Right atrium auricular region (tissue), 2 donors: ENCODE measurements at regions not wholly inside any gene's neighbourhood (a gene's known extent, or its start where the extent isn't known, plus 50 kb on each side); places are given as distances from the start of the nearest gene placed in this dataset.

Source experiments
- DNase-seq: peaks from one replicate; pipeline ENCODE4 v3.0.0-alpha.2; 2019; ENCODE audit warnings: low spot score
- H3K27ac ChIP-seq, 2 donors: fragments of 200-600 bp; sonication (generic); 1 replicate in 1 of 2; 2 replicates in 1 of 2; pipeline ENCODE4 v1.5.1; 2016 to 2019
- H3K27me3 ChIP-seq, 2 donors: fragments of 200-600 bp; sonication (generic); one replicate each; pipeline versions ENCODE4 v1.5.1 to v1.6.0; 2017 to 2019
- H3K36me3 ChIP-seq: fragments of 200-600 bp; sonication (generic); one replicate; pipeline ENCODE4 v1.5.1; 2016
- H3K4me1 ChIP-seq, 2 donors: fragments of 200-600 bp; sonication (generic); one replicate each; pipeline versions ENCODE4 v1.5.1 to v1.6.0; 2017 to 2019
- H3K4me3 ChIP-seq, 2 donors: fragments of 200-600 bp; sonication (generic); 1 replicate in 1 of 2; 2 replicates in 1 of 2; pipeline ENCODE4 v1.5.1; 2017 to 2019; ENCODE audit warnings: mild to moderate bottlenecking in 1 of 2, moderate library complexity in 1 of 2
- H3K9me3 ChIP-seq, 2 donors: fragments of 200-600 bp; sonication (generic); one replicate each; pipeline ENCODE4 v1.5.1; 2019
- TF ChIP-seq, protein P1 (sequence below), 2 donors: fragments of 200-600 bp; sonication (generic); IDR thresholded peaks; one replicate each; pipeline ENCODE4 v1.5.1; 2019; ENCODE audit warnings: antibody characterized with exemption in 2 of 2

- no peaks in the 10 kb centered on the region for H3K27me3 ChIP-seq
- peaks cover 0 to 9% of the 10 kb centered on the region in 2 donors for H3K9me3 ChIP-seq
- no peak for DNase-seq
- no peaks in the 10 kb centered on the region for H3K36me3 ChIP-seq
- TF ChIP-seq, protein P1, sequence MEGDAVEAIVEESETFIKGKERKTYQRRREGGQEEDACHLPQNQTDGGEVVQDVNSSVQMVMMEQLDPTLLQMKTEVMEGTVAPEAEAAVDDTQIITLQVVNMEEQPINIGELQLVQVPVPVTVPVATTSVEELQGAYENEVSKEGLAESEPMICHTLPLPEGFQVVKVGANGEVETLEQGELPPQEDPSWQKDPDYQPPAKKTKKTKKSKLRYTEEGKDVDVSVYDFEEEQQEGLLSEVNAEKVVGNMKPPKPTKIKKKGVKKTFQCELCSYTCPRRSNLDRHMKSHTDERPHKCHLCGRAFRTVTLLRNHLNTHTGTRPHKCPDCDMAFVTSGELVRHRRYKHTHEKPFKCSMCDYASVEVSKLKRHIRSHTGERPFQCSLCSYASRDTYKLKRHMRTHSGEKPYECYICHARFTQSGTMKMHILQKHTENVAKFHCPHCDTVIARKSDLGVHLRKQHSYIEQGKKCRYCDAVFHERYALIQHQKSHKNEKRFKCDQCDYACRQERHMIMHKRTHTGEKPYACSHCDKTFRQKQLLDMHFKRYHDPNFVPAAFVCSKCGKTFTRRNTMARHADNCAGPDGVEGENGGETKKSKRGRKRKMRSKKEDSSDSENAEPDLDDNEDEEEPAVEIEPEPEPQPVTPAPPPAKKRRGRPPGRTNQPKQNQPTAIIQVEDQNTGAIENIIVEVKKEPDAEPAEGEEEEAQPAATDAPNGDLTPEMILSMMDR (IDR thresholded peaks at IDR 0.05): no peak
- H3K27ac ChIP-seq: no peak overlapping the region
- peaks cover 0 to 30% of the 10 kb centered on the region in 2 donors for H3K4me1 ChIP-seq
- H3K4me3 ChIP-seq: no peak overlapping the region
These were observed 75.2 kb upstream of the GSE1 start for GRCh38 chr16:85537795-85538401.

DNA sequence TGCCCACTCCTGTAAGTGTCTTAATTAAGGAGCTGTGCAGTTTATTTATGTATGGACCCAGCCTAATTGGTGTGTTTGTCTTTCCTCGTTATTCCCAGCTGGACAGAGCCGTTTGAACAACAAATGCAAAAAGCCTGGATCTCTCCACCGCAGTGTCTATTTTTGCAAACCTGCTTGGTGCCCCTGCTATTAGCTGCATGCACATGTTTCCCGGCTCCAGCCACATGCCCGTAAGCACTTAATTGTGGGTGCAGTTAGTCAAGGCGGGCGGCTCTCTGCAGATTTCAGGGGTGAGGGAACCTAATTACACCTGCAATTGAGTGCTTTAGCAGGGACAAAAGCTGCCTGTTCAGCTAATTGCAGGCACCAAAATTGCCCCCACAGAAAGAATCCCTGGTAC, 74.0 kb upstream of the GSE1 start:
- Histone ChIP-seq H3K4me1 (peaks cover 0 to 37% of the 10 kb centered on the region in 2 donors), H3K4me3 (no peak overlapping the region), H3K36me3 (no peaks in the 10 kb centered on the region), H3K9me3 (peaks cover 0 to 9% of the 10 kb centered on the region in 2 donors), H3K27me3 (no peaks in the 10 kb centered on the region), H3K27ac (no peak overlapping the region)
- DNase-seq: no peak
- TF ChIP-seq, protein P1 (IDR thresholded peaks at IDR 0.05): no peak

DNA sequence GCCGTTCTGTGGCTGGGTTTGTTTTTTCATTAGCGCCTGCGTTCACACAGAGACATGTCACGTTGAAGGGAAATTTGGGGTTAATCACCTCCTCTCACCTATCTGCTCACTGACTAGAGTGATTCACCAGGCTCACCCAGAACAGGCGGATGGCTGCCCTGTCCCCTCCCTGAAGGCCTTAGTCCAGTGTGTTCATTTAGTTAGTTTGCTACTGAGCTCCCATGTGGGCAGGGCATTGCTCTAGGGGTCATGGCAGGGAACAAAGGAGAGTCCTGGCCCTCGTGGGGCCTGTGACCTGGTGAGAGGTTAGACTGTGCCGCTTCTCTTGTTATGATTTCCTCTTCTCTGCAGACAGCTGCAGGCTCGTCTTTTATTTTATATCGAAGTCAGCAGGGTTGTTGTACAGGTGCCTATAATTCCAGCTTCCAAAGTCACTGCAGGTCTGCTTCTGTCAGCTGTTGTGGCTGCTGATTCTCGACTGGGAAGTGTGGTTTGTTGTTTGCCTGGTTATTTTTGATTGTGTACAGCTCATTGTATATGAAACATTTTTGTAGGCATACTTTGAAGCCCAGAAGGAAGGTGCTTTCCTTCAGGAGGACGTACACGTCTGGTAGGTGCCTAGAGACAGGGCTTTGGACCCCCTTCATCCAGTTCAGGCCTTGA, 73.4 kb upstream of the GSE1 start:
- Histone ChIP-seq H3K36me3 (no peaks in the 10 kb centered on the region), H3K4me3 (no peak overlapping the region), H3K27ac (no peak overlapping the region), H3K4me1 (peaks cover 0 to 33% of the 10 kb centered on the region in 2 donors), H3K9me3 (peaks cover 0 to 9% of the 10 kb centered on the region in 2 donors), H3K27me3 (no peaks in the 10 kb centered on the region)
- DNase-seq: no peak
- TF ChIP-seq, protein P1 (IDR thresholded peaks at IDR 0.05): no peak

DNA sequence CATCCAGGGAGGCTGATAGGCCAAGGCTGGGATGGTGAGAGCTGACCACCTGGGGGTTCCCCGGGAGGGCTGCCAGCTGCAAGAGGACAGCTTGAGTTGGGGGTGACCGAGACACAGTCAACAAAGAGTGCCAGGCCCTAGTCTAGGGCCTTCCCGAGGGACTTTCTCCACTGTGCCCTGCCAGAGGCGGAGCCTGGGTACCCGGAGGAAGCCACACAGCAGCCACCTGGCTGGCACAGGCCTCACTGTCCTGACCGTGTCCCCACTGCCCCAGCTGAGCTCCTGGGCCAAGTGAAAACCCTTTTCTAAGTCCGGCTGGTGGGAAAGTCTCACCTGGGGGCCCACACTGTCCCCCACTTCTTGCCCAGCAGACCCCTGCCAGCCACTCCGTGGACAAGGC, 71.9 kb upstream of the GSE1 start:
- Histone ChIP-seq H3K27ac (no peak overlapping the region), H3K27me3 (no peaks in the 10 kb centered on the region), H3K36me3 (no peaks in the 10 kb centered on the region), H3K9me3 (peaks cover 0 to 9% of the 10 kb centered on the region in 2 donors), H3K4me1 (peaks cover 0 to 19% of the 10 kb centered on the region in 2 donors), H3K4me3 (no peak overlapping the region)
- TF ChIP-seq, protein P1 (IDR thresholded peaks at IDR 0.05): no peak
- no peak for DNase-seq

DNA sequence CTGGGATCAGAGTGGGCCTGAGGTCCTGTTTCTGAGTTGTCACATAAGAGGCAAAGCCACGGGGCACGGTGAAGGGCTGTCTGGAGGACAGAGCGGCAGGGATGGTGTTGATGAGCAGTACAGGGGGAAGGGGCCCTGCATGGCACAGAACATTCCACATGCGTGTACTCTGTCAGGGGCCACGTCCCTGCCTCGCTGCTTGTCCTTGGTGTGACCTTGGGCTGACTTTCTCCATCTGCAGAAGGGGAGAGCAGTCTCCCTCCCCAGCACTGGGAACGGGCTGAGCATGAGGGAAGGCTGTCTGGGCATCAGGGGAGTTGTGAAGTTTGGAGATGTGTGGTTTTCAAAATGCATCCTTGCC, 71.5 kb upstream of the GSE1 start:
- Histone ChIP-seq H3K4me3 (no peak overlapping the region), H3K27me3 (no peaks in the 10 kb centered on the region), H3K9me3 (peaks cover 0 to 9% of the 10 kb centered on the region in 2 donors), H3K36me3 (no peaks in the 10 kb centered on the region), H3K27ac (no peak overlapping the region), H3K4me1 (peaks cover 0 to 15% of the 10 kb centered on the region in 2 donors)
- TF ChIP-seq, protein P1 (IDR thresholded peaks at IDR 0.05): no peak
- no peak for DNase-seq
